Liver (tissue), 8 donors: ENCODE measurements at regions not wholly inside any gene's neighbourhood (a gene's known extent, or its start where the extent isn't known, plus 50 kb on each side); places are given as distances from the start of the nearest gene placed in this dataset.

Experiments used
- DNase-seq: peaks from one replicate; pipeline ENCODE4 v3.0.0-alpha.2; 2017; ENCODE audit warnings: low spot score
- H3K27ac ChIP-seq, 2 donors: one replicate each; pipeline ENCODE4 v1.7.0; 2013; ENCODE audit warnings: inconsistent platforms in 2 of 2, low read length in 2 of 2, control low read depth in 1 of 2, low read depth in 1 of 2, mild to moderate bottlenecking in 1 of 2
- H3K27me3 ChIP-seq, 4 donors: one replicate each; pipeline versions ENCODE4 v1.6.1 to v1.7.0; 2013; ENCODE audit warnings: low read length in 3 of 4, inconsistent platforms in 1 of 4, mild to moderate bottlenecking in 1 of 4, moderate library complexity in 1 of 4; ENCODE audit not compliant: control insufficient read depth in 4 of 4, insufficient read depth in 4 of 4
- H3K36me3 ChIP-seq, 4 donors: one replicate each; pipeline versions ENCODE4 v1.6.1 to v1.7.0; 2013; ENCODE audit warnings: low read length in 3 of 4, mild to moderate bottlenecking in 3 of 4, low read depth in 1 of 4, moderate library complexity in 1 of 4; ENCODE audit not compliant: control insufficient read depth in 4 of 4, insufficient read depth in 3 of 4
- H3K4me1 ChIP-seq, 4 donors: one replicate each; pipeline versions ENCODE4 v1.6.1 to v1.7.0; 2013; ENCODE audit warnings: low read length in 3 of 4, mild to moderate bottlenecking in 3 of 4, moderate library complexity in 1 of 4; ENCODE audit not compliant: control insufficient read depth in 4 of 4, insufficient read depth in 4 of 4
- H3K4me3 ChIP-seq, 3 donors: one replicate each; pipeline versions ENCODE4 v1.6.1 to v1.7.0; 2013; ENCODE audit warnings: low read length in 3 of 3, control low read depth in 1 of 3, low read depth in 1 of 3, mild to moderate bottlenecking in 1 of 3
- H3K9ac ChIP-seq, 2 donors: one replicate each; pipeline ENCODE4 v1.7.0; 2013; ENCODE audit warnings: low read length in 2 of 2, mild to moderate bottlenecking in 2 of 2, moderate library complexity in 2 of 2, control low read depth in 1 of 2, low read depth in 1 of 2
- H3K9me3 ChIP-seq, 4 donors: one replicate each; pipeline versions ENCODE4 v1.6.1 to v1.7.0; 2013; ENCODE audit warnings: low read length in 3 of 4; ENCODE audit not compliant: control insufficient read depth in 4 of 4
- ATF3 ChIP-seq: IDR thresholded peaks from 2 replicates; pipeline ENCODE4 v1.6.1; 2016; ENCODE audit warnings: antibody characterized with exemption
- EGR1 ChIP-seq, 2 donors: IDR thresholded peaks; 2 replicates each; pipeline ENCODE4 v1.6.1; 2016 to 2018; ENCODE audit warnings: antibody characterized with exemption in 2 of 2, low read depth in 2 of 2
- FOXA1 ChIP-seq: IDR thresholded peaks from 2 replicates; pipeline ENCODE4 v1.6.1; 2016; ENCODE audit warnings: antibody characterized with exemption
- FOXA2 ChIP-seq: IDR thresholded peaks from 2 replicates; pipeline ENCODE4 v1.6.1; 2016; ENCODE audit warnings: antibody characterized with exemption
- HNF4A ChIP-seq, 2 donors: conservative IDR thresholded peaks; 2 replicates each; pipeline ENCODE4 v1.6.1; 2016; ENCODE audit warnings: antibody characterized with exemption in 2 of 2, mild to moderate bottlenecking in 2 of 2
- HNF4G ChIP-seq: IDR thresholded peaks from 2 replicates; pipeline ENCODE4 v1.6.1; 2016; ENCODE audit warnings: antibody characterized with exemption
- JUND ChIP-seq, 2 donors: IDR thresholded peaks; 2 replicates each; pipeline ENCODE4 v1.6.1; 2016; ENCODE audit warnings: antibody characterized with exemption in 2 of 2
- NR2F2 ChIP-seq: IDR thresholded peaks from 2 replicates; pipeline ENCODE4 v1.6.1; 2016; ENCODE audit warnings: antibody characterized with exemption
- RAD21 ChIP-seq, 2 donors: IDR thresholded peaks; 2 replicates each; pipeline ENCODE4 v1.6.1; 2016; ENCODE audit warnings: antibody characterized with exemption in 2 of 2, mild to moderate bottlenecking in 2 of 2
- REST ChIP-seq: IDR thresholded peaks from 2 replicates; pipeline ENCODE4 v1.6.1; 2016; ENCODE audit warnings: antibody characterized with exemption, mild to moderate bottlenecking
- RXRA ChIP-seq, 2 donors: IDR thresholded peaks; 2 replicates each; pipeline ENCODE4 v1.6.1; 2017 to 2018; ENCODE audit warnings: antibody characterized with exemption in 2 of 2, mild to moderate bottlenecking in 1 of 2
- SP1 ChIP-seq: IDR thresholded peaks from 2 replicates; pipeline ENCODE4 v1.6.1; 2018; ENCODE audit warnings: antibody characterized with exemption, mild to moderate bottlenecking
- TAF1 ChIP-seq: conservative IDR thresholded peaks from 2 replicates; pipeline ENCODE4 v1.6.1; 2016; ENCODE audit warnings: antibody characterized with exemption, mild to moderate bottlenecking
- YY1 ChIP-seq: IDR thresholded peaks from 2 replicates; pipeline ENCODE4 v1.6.1; 2016; ENCODE audit warnings: antibody characterized with exemption, mild to moderate bottlenecking
- ZBTB33 ChIP-seq: IDR thresholded peaks from 2 replicates; pipeline ENCODE4 v1.6.1; 2016; ENCODE audit warnings: antibody characterized with exemption
- WGBS: extraction: QIAGEN DNeasy Blood & Tissue Kit; methylation state at CpG from one replicate; pipeline ENCODE4 v1.1.7; 2013; 5-methylcytosine and 5-hydroxymethylcytosine counted together
- TF ChIP-seq, protein P1 (sequence below): IDR thresholded peaks from 2 replicates; pipeline ENCODE4 v1.6.1; 2016; ENCODE audit warnings: antibody characterized with exemption
- TF ChIP-seq, protein P2 (sequence below): fragments of 150-350 bp; IDR thresholded peaks from 2 replicates; pipeline ENCODE4 v1.5.1; 2017; ENCODE audit warnings: improper control_type of control experiment, low read depth, low read length; ENCODE audit not compliant: missing input control
- donor health status: healthy.
- donor health status: healthy.
- donor health status: healthy.
- donor health status: healthy.
- donor health status: healthy.

- DNase-seq = no peak
- Histone ChIP-seq H3K4me1 (no peaks in the 10 kb centered on the region), H3K9me3 (peaks cover 0 to 9% (median 4%) of the 10 kb centered on the region in 4 donors), H3K36me3 (no peaks in the 10 kb centered on the region), H3K4me3 (no peak overlapping the region), H3K9ac (no peak overlapping the region), H3K27me3 (no peaks in the 10 kb centered on the region), H3K27ac (no peak overlapping the region)
- 85% methylated on average over 5 of the region's 5 CpGs for WGBS
- TF ChIP-seq TAF1 (no peak), FOXA2 (no peak), YY1 (no peak), NR2F2 (no peak), ATF3 (no peak), RAD21 (IDR thresholded peaks at IDR 0.05) (no peak), RXRA (IDR thresholded peaks at IDR 0.05) (no peak), SP1 (no peak), ZBTB33 (no peak), JUND (IDR thresholded peaks at IDR 0.05) (no peak), EGR1 (IDR thresholded peaks at IDR 0.05; ENCODE audit: low read depth in 2 of 2) (no peak), FOXA1 (no peak), HNF4G (no peak), REST (no peak), HNF4A (conservative IDR thresholded peaks at IDR 0.05) (no peak)
- TF ChIP-seq, protein P1, sequence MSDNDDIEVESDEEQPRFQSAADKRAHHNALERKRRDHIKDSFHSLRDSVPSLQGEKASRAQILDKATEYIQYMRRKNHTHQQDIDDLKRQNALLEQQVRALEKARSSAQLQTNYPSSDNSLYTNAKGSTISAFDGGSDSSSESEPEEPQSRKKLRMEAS = no peak
- TF ChIP-seq, protein P2, sequence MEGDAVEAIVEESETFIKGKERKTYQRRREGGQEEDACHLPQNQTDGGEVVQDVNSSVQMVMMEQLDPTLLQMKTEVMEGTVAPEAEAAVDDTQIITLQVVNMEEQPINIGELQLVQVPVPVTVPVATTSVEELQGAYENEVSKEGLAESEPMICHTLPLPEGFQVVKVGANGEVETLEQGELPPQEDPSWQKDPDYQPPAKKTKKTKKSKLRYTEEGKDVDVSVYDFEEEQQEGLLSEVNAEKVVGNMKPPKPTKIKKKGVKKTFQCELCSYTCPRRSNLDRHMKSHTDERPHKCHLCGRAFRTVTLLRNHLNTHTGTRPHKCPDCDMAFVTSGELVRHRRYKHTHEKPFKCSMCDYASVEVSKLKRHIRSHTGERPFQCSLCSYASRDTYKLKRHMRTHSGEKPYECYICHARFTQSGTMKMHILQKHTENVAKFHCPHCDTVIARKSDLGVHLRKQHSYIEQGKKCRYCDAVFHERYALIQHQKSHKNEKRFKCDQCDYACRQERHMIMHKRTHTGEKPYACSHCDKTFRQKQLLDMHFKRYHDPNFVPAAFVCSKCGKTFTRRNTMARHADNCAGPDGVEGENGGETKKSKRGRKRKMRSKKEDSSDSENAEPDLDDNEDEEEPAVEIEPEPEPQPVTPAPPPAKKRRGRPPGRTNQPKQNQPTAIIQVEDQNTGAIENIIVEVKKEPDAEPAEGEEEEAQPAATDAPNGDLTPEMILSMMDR = no peak
These were observed 431.2 kb upstream of the ADAMTS9 start for GRCh38 chr3:65118912-65119499.

DNA sequence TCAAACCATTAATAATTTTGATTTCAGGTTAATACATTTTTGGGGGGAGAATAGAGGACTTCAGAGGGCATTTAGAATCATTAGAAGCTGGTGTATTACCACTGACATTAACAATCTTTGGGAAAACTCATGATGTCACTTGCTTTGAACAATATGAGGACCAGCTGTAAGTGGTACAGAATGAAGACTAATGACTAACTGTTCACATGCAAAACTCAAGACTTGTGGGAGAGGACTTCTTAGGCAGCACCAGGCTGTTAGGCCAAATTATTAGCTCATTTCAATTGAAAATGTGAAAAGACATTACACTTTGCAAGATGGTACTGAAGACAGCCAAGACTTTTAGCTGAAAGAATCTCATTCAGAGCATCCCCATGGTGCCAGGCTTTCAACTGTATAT is 426.2 kb upstream of the ADAMTS9 start:
- DNase-seq = no peak
- Histone ChIP-seq H3K4me3 (no peak overlapping the region), H3K4me1 (no peaks in the 10 kb centered on the region), H3K36me3 (no peaks in the 10 kb centered on the region), H3K27ac (no peak overlapping the region), H3K9me3 (peaks cover 0 to 2% (median under 1%) of the 10 kb centered on the region in 4 donors), H3K9ac (no peak overlapping the region), H3K27me3 (peaks cover 0 to 2% (median 0%) of the 10 kb centered on the region in 4 donors)
- TF ChIP-seq, protein P1 = no peak
- TF ChIP-seq SP1 (no peak), ATF3 (no peak), RAD21 (IDR thresholded peaks at IDR 0.05) (no peak), REST (no peak), TAF1 (no peak), YY1 (no peak)
- TF ChIP-seq, protein P2 = no peak
